IMR-90 (cell line): ENCODE measurements at regions not wholly inside any gene's neighbourhood (a gene's known extent, or its start where the extent isn't known, plus 50 kb on each side); places are given as distances from the start of the nearest gene placed in this dataset.

ENCODE experiments used
- ATAC-seq: fragments of 200-7000 bp; cut with Tn5 transposase; 2 replicates; pipeline ENCODE4 v1.9.1; 2020; ENCODE audit warnings: low read depth, mild to moderate bottlenecking, moderate library complexity
- BruUV-seq: library from RNA; stranded (reverse); fragments of 400-500 nt; replicated peaks from 2 replicates; lab custom pipeline; 2021; lab: Mats Ljungman, UMichigan
- CTCF ChIA-PET: fragments of 300-600 bp; formaldehyde crosslinking; extraction: SDS; loops from one replicate; lab custom pipeline; 2021; ENCODE audit warnings: antibody characterized with exemption; lab: Yijun Ruan, JAX
- POLR2A ChIA-PET: fragments of 300-600 bp; sonication (Branson Sonifier 250); formaldehyde crosslinking; loops from one replicate; lab custom pipeline; 2022; ENCODE audit warnings: antibody characterized with exemption; ENCODE audit not compliant: unreplicated experiment; lab: Charles Lee
- DNase-seq: peaks from one replicate; pipeline ENCODE4 v3.0.0; 2013
- H2AFZ ChIP-seq: replicated peaks from 2 replicates; pipeline ENCODE3; 2013; ENCODE audit warnings: low read length, mild to moderate bottlenecking; ENCODE audit not compliant: poor library complexity
- H2AK5ac ChIP-seq: 2 replicates; pipeline ENCODE4 v1.6.1; 2013; ENCODE audit warnings: low read depth, low read length, inconsistent platforms
- H2AK9ac ChIP-seq: replicated peaks from 2 replicates; pipeline ENCODE3; 2013; ENCODE audit warnings: mild to moderate bottlenecking, low read depth, low read length, moderate library complexity; ENCODE audit not compliant: poor library complexity
- H2BK120ac ChIP-seq: 2 replicates; pipeline ENCODE4 v1.6.1; 2013; ENCODE audit warnings: low read depth, low read length, inconsistent platforms
- H2BK15ac ChIP-seq: 3 replicates; pipeline ENCODE4 v1.6.1; 2013; ENCODE audit warnings: low read depth, low read length, inconsistent platforms
- H2BK20ac ChIP-seq: 2 replicates; pipeline ENCODE4 v1.6.1; 2013; ENCODE audit warnings: low read depth, mild to moderate bottlenecking, inconsistent platforms, low read length, moderate library complexity
- H2BK5ac ChIP-seq: 2 replicates; pipeline ENCODE4 v1.6.1; 2013; ENCODE audit warnings: mild to moderate bottlenecking, low read depth, low read length, inconsistent platforms; ENCODE audit not compliant: poor library complexity, severe bottlenecking
- H3K14ac ChIP-seq: replicated peaks from 2 replicates; pipeline ENCODE4 v1.6.1; 2013; ENCODE audit warnings: low read depth, low read length, inconsistent platforms
- H3K18ac ChIP-seq: 2 replicates; pipeline ENCODE4 v1.6.1; 2013; ENCODE audit warnings: low read depth, low read length, control low read depth
- H3K23ac ChIP-seq: 2 replicates; pipeline ENCODE4 v1.6.1; 2013; ENCODE audit warnings: low read depth, low read length, inconsistent platforms
- H3K27ac ChIP-seq: 2 replicates; pipeline ENCODE4 v1.5.1; 2013; ENCODE audit warnings: mild to moderate bottlenecking, control low read depth, low read length; ENCODE audit not compliant: insufficient read depth
- H3K27me3 ChIP-seq: 2 replicates; pipeline ENCODE4 v1.6.1; 2013; ENCODE audit warnings: low read length; ENCODE audit not compliant: control insufficient read depth, insufficient read depth
- H3K36me3 ChIP-seq: 2 replicates; pipeline ENCODE4 v1.6.1; 2013; ENCODE audit warnings: low read length, mixed read lengths; ENCODE audit not compliant: control insufficient read depth, insufficient read depth
- H3K4ac ChIP-seq: 2 replicates; pipeline ENCODE4 v1.6.1; 2013; ENCODE audit warnings: low read depth, low read length, inconsistent platforms
- H3K4me1 ChIP-seq: 2 replicates; pipeline ENCODE4 v1.6.1; 2013; ENCODE audit warnings: low read length, mixed read lengths; ENCODE audit not compliant: control insufficient read depth, insufficient read depth
- H3K4me2 ChIP-seq: 2 replicates; pipeline ENCODE4 v1.6.1; 2013; ENCODE audit warnings: low read depth, mild to moderate bottlenecking, control low read depth, low read length, moderate library complexity
- H3K4me3 ChIP-seq: 2 replicates; pipeline ENCODE4 v1.5.1; 2013; ENCODE audit warnings: low read depth, mild to moderate bottlenecking, control low read depth, low read length, moderate library complexity; ENCODE audit not compliant: insufficient read depth
- H3K56ac ChIP-seq: 2 replicates; pipeline ENCODE4 v1.6.1; 2013; ENCODE audit warnings: low read length, inconsistent platforms; ENCODE audit not compliant: insufficient read depth; ENCODE audit errors: extremely low read depth
- H3K79me1 ChIP-seq, 2 experiments: 2 replicates each; pipeline ENCODE4 v1.6.1; 2013; ENCODE audit warnings: low read length in 2 of 2, inconsistent platforms in 1 of 2, low read depth in 1 of 2
- H3K9ac ChIP-seq: 2 replicates; pipeline ENCODE4 v1.6.1; 2013; ENCODE audit warnings: low read depth, low read length, control low read depth
- H3K9me1 ChIP-seq: 2 replicates; pipeline ENCODE4 v1.6.1; 2013; ENCODE audit warnings: low read length, inconsistent platforms; ENCODE audit not compliant: insufficient read depth
- H3K9me3 ChIP-seq: 2 replicates; pipeline ENCODE4 v1.6.1; 2013; ENCODE audit warnings: low read length; ENCODE audit not compliant: control insufficient read depth, insufficient read depth
- H4K20me1 ChIP-seq: 2 replicates; pipeline ENCODE4 v1.6.1; 2013; ENCODE audit warnings: low read length, inconsistent platforms; ENCODE audit not compliant: insufficient read depth
- H4K5ac ChIP-seq: 2 replicates; pipeline ENCODE4 v1.6.1; 2013; ENCODE audit warnings: mild to moderate bottlenecking, low read depth, low read length, control low read depth
- H4K8ac ChIP-seq, 2 experiments: 2 replicates each; pipeline ENCODE4 v1.6.1; 2013; ENCODE audit warnings: low read depth in 2 of 2, low read length in 2 of 2, control low read depth in 1 of 2, inconsistent platforms in 1 of 2
- H4K91ac ChIP-seq: 2 replicates; pipeline ENCODE4 v1.6.1; 2013; ENCODE audit warnings: low read depth, low read length, inconsistent platforms; ENCODE audit not compliant: insufficient read depth
- BHLHE40 ChIP-seq: fragments of 150-350 bp; IDR thresholded peaks from 2 replicates; pipeline ENCODE4 v1.6.1; 2016; ENCODE audit warnings: mild to moderate bottlenecking, low read depth, low read length
- CEBPB ChIP-seq: IDR thresholded peaks from 2 replicates; pipeline ENCODE4 v1.6.1; 2012; ENCODE audit warnings: low read depth, low read length, improper control_type of control experiment
- CHD1 ChIP-seq: IDR thresholded peaks from 2 replicates; pipeline ENCODE4 v1.6.1; 2012; ENCODE audit warnings: low read depth, low read length, improper control_type of control experiment
- ELK1 ChIP-seq: fragments of 150-350 bp; IDR thresholded peaks from 2 replicates; pipeline ENCODE4 v1.6.1; 2016; ENCODE audit warnings: low read depth, mild to moderate bottlenecking, low read length, moderate library complexity, borderline replicate concordance
- FOS ChIP-seq: fragments of 150-350 bp; IDR thresholded peaks from 2 replicates; pipeline ENCODE4 v1.6.1; 2016; ENCODE audit warnings: low read depth, low read length
- MAFK ChIP-seq: IDR thresholded peaks from 2 replicates; pipeline ENCODE4 v1.6.1; 2012; ENCODE audit warnings: low read depth, low read length, improper control_type of control experiment
- MAZ ChIP-seq: IDR thresholded peaks from 2 replicates; pipeline ENCODE4 v1.6.1; 2012; ENCODE audit warnings: low read depth, mild to moderate bottlenecking, low read length, improper control_type of control experiment, moderate library complexity, borderline replicate concordance
- MXI1 ChIP-seq: IDR thresholded peaks from 2 replicates; pipeline ENCODE4 v1.6.1; 2012; ENCODE audit warnings: low read depth, mild to moderate bottlenecking, low read length, moderate library complexity, borderline replicate concordance
- NFE2L2 ChIP-seq: fragments of 150-350 bp; IDR thresholded peaks from 2 replicates; pipeline ENCODE4 v1.6.1; 2016; ENCODE audit warnings: low read depth, mild to moderate bottlenecking, low read length
- POLR2A ChIP-seq: IDR thresholded peaks from 2 replicates; pipeline ENCODE4 v1.6.1; 2012; ENCODE audit warnings: mild to moderate bottlenecking, low read depth, low read length
- RAD21 ChIP-seq: IDR thresholded peaks from 2 replicates; pipeline ENCODE4 v1.6.1; 2012; ENCODE audit warnings: low read length, improper control_type of control experiment
- RCOR1 ChIP-seq: IDR thresholded peaks from 2 replicates; pipeline ENCODE4 v1.6.1; 2012; ENCODE audit warnings: mild to moderate bottlenecking, low read length, improper control_type of control experiment; ENCODE audit not compliant: insufficient replicate concordance
- RFX5 ChIP-seq: IDR thresholded peaks from 2 replicates; pipeline ENCODE4 v1.8.0; 2012; ENCODE audit warnings: low read depth, mild to moderate bottlenecking, low read length, moderate library complexity
- SMC3 ChIP-seq: fragments of 150-350 bp; IDR thresholded peaks from 2 replicates; pipeline ENCODE4 v1.6.1; 2016; ENCODE audit warnings: low read depth, mild to moderate bottlenecking, antibody characterized with exemption, low read length, moderate library complexity
- USF2 ChIP-seq: fragments of 150-350 bp; IDR thresholded peaks from 2 replicates; pipeline ENCODE4 v1.6.1; 2017; ENCODE audit warnings: mild to moderate bottlenecking, antibody characterized with exemption, low read length, low read depth
- WGBS, 2 experiments: methylation state at CpG; one replicate each; pipeline versions ENCODE4 v1.1.5 to v1.1.7; 2013; ENCODE audit warnings: missing lambda C conversion rate in 2 of 2; ENCODE audit not compliant: insufficient read length in 1 of 2; ENCODE audit errors: extremely low coverage in 2 of 2; 5-methylcytosine and 5-hydroxymethylcytosine counted together
- dilution Hi-C: fragments of 300-500 bp; cut with HindIII; formaldehyde crosslinking; loops from one replicate; pipeline ENCODE4 v1.14.3; 2018; ENCODE audit warnings: low sequenced_read_pairs; ENCODE audit not compliant: unreplicated experiment
- in situ Hi-C: fragments of 300-500 bp; cut with MboI; formaldehyde crosslinking; loops from 3 replicates; pipeline ENCODE4 v1.14.3; 2019; ENCODE audit warnings: low sequenced_read_pairs, inconsistent platforms, mixed read lengths
- intact Hi-C: fragments of 100-400 bp; cut with micrococcal nuclease; formaldehyde crosslinking; loops from 2 replicates; pipeline ENCODE4 v1.10.0; 2022
- TF ChIP-seq, protein P1 (sequence below): conservative IDR thresholded peaks from 2 replicates; pipeline ENCODE4 v1.5.1; 2012; ENCODE audit warnings: mild to moderate bottlenecking, low read depth, low read length, improper control_type of control experiment

DNA sequence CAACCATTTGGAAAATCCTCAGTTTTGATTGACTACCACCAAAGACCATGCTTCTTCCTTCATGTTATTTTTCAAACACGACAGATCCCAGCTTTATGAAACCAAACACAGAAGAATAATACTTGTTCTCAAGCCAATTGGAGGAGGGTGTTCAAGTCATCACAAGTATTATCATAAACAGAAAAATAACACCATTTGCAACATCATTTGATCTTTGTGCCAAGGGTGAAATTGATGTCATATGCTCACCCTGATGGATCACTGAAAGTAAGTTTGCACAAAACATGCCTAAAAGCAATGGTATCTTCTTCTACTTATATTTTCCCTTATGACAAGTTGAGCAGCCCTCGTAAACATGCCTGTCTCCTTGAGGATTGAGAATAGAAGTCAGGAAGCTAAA is 448.0 kb upstream of the ZEB2 start:
- no peak overlapping the region for H4K8ac ChIP-seq
- no peak overlapping the region for H2BK120ac ChIP-seq
- POLR2A ChIA-PET = no interaction called here
- TF ChIP-seq MAFK (no peak), RFX5 (no peak), POLR2A (no peak), MXI1 (no peak), CEBPB (no peak), FOS (no peak), SMC3 (no peak), CHD1 (no peak), USF2 (no peak), MAZ (no peak), ELK1 (no peak), BHLHE40 (no peak), RCOR1 (no peak), NFE2L2 (no peak), RAD21 (no peak)
- TF ChIP-seq, protein P1, sequence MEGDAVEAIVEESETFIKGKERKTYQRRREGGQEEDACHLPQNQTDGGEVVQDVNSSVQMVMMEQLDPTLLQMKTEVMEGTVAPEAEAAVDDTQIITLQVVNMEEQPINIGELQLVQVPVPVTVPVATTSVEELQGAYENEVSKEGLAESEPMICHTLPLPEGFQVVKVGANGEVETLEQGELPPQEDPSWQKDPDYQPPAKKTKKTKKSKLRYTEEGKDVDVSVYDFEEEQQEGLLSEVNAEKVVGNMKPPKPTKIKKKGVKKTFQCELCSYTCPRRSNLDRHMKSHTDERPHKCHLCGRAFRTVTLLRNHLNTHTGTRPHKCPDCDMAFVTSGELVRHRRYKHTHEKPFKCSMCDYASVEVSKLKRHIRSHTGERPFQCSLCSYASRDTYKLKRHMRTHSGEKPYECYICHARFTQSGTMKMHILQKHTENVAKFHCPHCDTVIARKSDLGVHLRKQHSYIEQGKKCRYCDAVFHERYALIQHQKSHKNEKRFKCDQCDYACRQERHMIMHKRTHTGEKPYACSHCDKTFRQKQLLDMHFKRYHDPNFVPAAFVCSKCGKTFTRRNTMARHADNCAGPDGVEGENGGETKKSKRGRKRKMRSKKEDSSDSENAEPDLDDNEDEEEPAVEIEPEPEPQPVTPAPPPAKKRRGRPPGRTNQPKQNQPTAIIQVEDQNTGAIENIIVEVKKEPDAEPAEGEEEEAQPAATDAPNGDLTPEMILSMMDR = no peak
- H3K27me3 ChIP-seq = no peaks in the 10 kb centered on the region
- H3K4ac ChIP-seq = no peak overlapping the region
- no peak overlapping the region for H3K4me3 ChIP-seq
- in situ Hi-C loops (no loop called here), dilution Hi-C loops (no loop called here), intact Hi-C loops (no loop called here)
- DNase-seq (no peak), ATAC-seq (no peak)
- H2BK20ac ChIP-seq = no peak overlapping the region
- no peak overlapping the region for H3K18ac ChIP-seq
- H3K23ac ChIP-seq = no peak overlapping the region
- WGBS, 2 experiments = no CpG with 5 or more reads among the region's 2 CpGs
- no peaks in the 10 kb centered on the region for H3K4me1 ChIP-seq
- H3K4me2 ChIP-seq = no peak overlapping the region
- no peak overlapping the region for H3K56ac ChIP-seq
- peaks cover 5% of the 10 kb centered on the region for H3K9me3 ChIP-seq
- BruUV-seq = no TSS peak
- CTCF ChIA-PET = interaction anchor here (1.0 kb wide), 1 partner anchor 36 kb away, joined by 3 read pairs; no protein-coding TSS in a partner anchor
- no peaks in the 10 kb centered on the region for H3K79me1 ChIP-seq
- H3K27ac ChIP-seq = no peak overlapping the region
- no peaks in the 10 kb centered on the region for H3K36me3 ChIP-seq
- no peak overlapping the region for H2AK5ac ChIP-seq
- H4K20me1 ChIP-seq = no peaks in the 10 kb centered on the region
- H4K91ac ChIP-seq = no peak overlapping the region
- H2BK5ac ChIP-seq = no peak overlapping the region
- no peak overlapping the region for H2BK15ac ChIP-seq
- no peaks in the 10 kb centered on the region for H3K9me1 ChIP-seq
- H2AFZ ChIP-seq = no peak overlapping the region
- H3K14ac ChIP-seq = no peak overlapping the region
- H2AK9ac ChIP-seq = no peak overlapping the region
- no peak overlapping the region for H3K9ac ChIP-seq
- H4K5ac ChIP-seq = no peak overlapping the region
